Activated naive CD4-positive, alpha-beta T cell treated with anti-CD3 and anti-CD28 coated beads, Interleukin-2, amount 10 ng/mL, durations not matched to agents 7 days and 5 days (primary cell): ENCODE measurements at regions not wholly inside any gene's neighbourhood (a gene's known extent, or its start where the extent isn't known, plus 50 kb on each side); places are given as distances from the start of the nearest gene placed in this dataset.

Experiments
- CTCF ChIA-PET: fragments of 350-600 bp; sonication (Branson Sonifier 250); formaldehyde crosslinking; loops from one replicate; lab custom pipeline; 2021; ENCODE audit warnings: antibody characterized with exemption; lab: Charles Lee
- DNase-seq: peaks from one replicate; pipeline ENCODE4 v3.0.0-alpha.2; 2020
- H3K27ac Mint-ChIP-seq: one replicate; pipeline ENCODE4 v1.8.0; 2021; ENCODE audit warnings: mild to moderate bottlenecking, moderate library complexity, mixed read lengths
- H3K27me3 Mint-ChIP-seq: one replicate; pipeline ENCODE4 v1.8.0; 2021; ENCODE audit warnings: mild to moderate bottlenecking, mixed read lengths
- H3K36me3 Mint-ChIP-seq: one replicate; pipeline ENCODE4 v1.8.0; 2021; ENCODE audit warnings: mixed read lengths
- H3K4me1 Mint-ChIP-seq: one replicate; pipeline ENCODE4 v1.8.0; 2021; ENCODE audit warnings: mixed read lengths
- H3K4me3 Mint-ChIP-seq: one replicate; pipeline ENCODE4 v1.8.0; 2021; ENCODE audit warnings: mild to moderate bottlenecking, moderate library complexity, mixed read lengths
- H3K9me3 Mint-ChIP-seq: one replicate; pipeline ENCODE4 v1.8.0; 2021; ENCODE audit warnings: mixed read lengths

DNA sequence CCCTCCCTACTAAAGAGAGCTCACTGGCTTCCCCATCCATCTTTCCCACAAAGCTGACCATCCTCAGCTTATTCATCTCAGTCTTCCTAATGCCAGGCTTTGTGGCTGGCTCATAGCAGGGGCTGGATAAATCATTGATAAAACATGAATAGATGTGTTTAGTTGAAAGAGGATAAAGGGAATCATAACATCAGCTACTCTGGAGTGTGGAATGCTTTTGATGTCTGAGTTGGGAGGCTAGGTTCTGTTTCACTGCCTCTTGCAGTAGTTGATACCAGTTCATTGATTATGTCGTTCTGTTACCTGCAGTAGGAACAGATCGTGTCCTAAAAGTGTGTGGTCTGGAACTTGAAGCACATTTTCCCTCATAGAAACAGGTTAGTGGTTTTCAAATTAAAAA lies 66.3 kb upstream of the HK2 start:
- Mint-ChIP-seq H3K4me1 (peaks cover 14% of the 10 kb centered on the region), H3K36me3 (no peaks in the 10 kb centered on the region), H3K27ac (no peak overlapping the region), H3K9me3 (no peaks in the 10 kb centered on the region), H3K4me3 (no peak overlapping the region), H3K27me3 (peaks cover 8% of the 10 kb centered on the region)
- CTCF ChIA-PET: no interaction called here
- DNase-seq: no peak

DNA sequence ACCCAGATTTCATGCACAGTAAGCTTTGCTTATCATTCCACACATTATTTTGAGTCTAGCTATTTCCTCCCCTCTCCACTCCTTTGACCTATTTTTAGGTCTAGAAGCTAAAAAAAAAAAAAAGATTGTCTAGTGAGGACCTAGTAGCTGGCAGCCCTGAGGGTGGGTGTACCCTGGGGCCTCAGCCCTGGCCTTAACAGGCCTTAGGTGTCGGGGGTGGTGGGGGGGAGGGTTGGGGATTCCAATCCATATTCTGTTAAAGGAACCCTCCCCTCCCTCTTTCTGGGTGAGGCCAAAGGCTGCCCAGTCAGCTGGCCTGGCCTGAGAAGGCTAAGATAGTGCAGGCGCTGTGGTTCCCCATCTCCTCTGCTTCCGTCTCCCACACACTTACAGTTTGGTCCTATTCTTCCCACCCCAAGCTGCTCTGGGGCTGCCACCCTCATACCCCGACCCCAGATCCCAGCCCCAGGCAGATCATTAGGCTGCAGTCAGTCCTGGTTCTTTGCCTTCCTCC lies 65.5 kb upstream of the HK2 start:
- no peaks in the 10 kb centered on the region for H3K9me3 Mint-ChIP-seq
- H3K4me1 Mint-ChIP-seq: peaks cover 14% of the 10 kb centered on the region
- no peaks in the 10 kb centered on the region for H3K36me3 Mint-ChIP-seq
- H3K27ac Mint-ChIP-seq: no peak overlapping the region
- CTCF ChIA-PET: no interaction called here
- peaks cover 8% of the 10 kb centered on the region for H3K27me3 Mint-ChIP-seq
- H3K4me3 Mint-ChIP-seq: no peak overlapping the region
- no peak for DNase-seq

DNA sequence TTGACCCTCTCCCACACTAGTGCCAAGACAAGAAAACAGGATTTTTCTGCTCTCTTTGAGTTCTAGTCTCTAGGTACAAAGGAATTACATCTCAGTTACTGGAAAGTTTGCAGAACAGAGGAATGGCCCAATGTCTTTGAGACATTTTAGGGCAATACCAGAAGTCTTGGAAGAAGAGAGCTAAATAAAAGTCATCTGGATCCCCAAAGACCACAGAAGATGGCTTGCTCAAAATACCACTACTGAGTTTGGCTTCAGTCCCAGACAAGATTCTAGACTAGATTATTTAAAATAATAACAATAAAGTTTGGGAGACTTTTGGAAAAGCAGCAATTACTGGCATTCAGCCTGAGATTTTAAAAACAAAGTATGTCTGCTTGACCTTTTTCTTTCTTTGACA lies 61.9 kb upstream of the HK2 start:
- DNase-seq: no peak
- H3K36me3 Mint-ChIP-seq: no peaks in the 10 kb centered on the region
- peaks cover 1% of the 10 kb centered on the region for H3K4me1 Mint-ChIP-seq
- no peak overlapping the region for H3K27ac Mint-ChIP-seq
- no peaks in the 10 kb centered on the region for H3K9me3 Mint-ChIP-seq
- H3K27me3 Mint-ChIP-seq: peaks cover 8% of the 10 kb centered on the region
- H3K4me3 Mint-ChIP-seq: no peak overlapping the region
- CTCF ChIA-PET: no interaction called here

DNA sequence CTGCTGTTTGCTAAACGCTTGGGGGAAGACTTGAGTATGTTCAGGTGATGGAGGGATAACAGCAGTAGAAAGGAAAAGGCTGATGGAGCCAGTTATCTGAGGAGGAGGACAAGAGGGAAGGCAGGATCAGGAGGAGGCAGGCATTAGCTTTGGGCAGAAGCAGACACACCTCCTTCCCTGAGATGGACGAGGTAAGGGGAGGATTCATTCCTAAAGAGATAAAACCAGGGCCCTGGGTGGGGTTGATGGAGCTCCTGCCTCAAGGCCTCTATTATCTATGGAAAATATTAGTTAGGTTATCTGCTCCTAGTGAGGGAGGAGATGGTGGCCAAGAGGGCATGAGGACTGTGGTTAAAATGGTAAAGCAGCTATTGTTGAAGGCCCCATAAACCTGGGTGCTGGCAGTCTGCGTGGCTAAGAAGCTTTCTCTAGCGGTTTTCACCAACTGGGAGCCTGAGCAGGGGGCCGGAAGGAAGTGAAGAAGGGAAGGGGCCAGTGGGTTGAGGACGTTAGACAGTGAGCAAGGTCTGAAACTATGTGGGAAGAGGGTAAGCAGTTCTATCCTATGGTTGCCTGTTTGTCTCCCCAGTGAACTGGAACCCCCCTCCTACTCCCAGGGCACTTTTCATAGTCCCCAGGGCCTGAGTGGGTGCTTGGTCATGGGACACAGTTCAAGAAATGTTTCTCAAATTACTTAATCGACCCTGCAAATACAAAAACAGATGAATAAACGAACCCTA lies 56.6 kb upstream of the HK2 start:
- Mint-ChIP-seq H3K9me3 (no peaks in the 10 kb centered on the region), H3K36me3 (no peaks in the 10 kb centered on the region), H3K27me3 (peaks cover 8% of the 10 kb centered on the region), H3K27ac (no peak overlapping the region), H3K4me3 (no peak overlapping the region), H3K4me1 (peaks cover 12% of the 10 kb centered on the region)
- DNase-seq: peak; percentile 25
- CTCF ChIA-PET: no interaction called here

DNA sequence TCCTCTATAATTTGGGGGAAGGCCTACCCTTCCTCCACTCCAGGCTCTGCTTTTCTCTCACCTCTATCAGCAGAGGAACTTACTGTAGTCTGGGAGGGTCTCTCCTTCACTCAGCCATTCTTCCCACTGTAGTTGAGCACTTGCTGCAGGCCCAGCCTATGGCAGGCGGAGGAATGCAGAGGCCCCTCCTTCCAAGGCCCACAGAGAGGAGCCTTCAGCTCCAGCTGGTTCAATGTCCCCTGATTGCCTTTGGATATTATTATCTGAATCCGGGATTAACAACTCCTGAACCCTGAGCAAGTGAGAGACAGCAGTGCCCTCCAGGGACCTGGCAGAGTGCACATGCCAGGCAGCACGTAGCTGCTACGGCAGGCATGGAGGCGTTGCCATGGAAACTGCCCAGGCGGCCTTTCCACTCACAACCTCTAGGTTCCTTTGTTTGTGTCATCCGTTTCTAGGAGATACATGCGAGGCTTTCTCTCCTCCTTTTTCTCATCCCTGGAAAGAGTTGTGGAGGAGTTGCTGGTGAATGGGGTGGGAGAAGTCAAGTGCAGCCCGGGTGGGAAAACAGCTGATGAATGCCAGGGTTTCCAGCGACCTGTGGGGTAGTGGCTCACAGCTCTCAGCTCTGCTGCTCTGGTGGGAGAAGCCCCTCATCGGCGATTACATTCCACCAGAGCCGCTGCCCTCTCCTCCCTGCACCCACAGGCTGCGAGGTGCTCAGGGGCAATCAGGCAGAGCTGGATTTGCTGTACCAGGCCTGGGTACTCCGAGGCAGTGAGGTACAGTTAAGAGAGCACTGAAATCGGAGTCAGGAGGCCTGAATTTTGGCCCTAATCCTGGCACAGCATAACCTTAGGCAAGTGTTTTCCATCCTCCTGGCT lies 55.3 kb upstream of the HK2 start:
- Mint-ChIP-seq H3K9me3 (no peaks in the 10 kb centered on the region), H3K4me1 (peaks cover 12% of the 10 kb centered on the region), H3K27me3 (peaks cover 12% of the 10 kb centered on the region), H3K27ac (no peak overlapping the region), H3K4me3 (no peak overlapping the region), H3K36me3 (no peaks in the 10 kb centered on the region)
- CTCF ChIA-PET: no interaction called here
- no peak for DNase-seq

DNA sequence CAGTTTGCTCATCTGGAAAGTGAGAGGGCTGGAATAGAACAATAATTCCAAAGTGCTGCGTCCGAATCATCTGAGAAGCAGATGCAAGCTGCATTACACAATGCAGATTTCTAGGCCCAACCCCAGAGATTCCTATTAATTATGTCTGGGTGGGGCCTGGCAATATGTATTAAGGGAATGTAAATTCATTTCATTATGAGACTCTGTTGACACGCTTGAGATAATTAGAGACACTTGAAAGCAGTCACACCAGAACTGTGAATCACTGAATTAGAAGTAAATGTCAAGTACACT lies 54.7 kb upstream of the HK2 start:
- H3K4me3 Mint-ChIP-seq: no peak overlapping the region
- H3K4me1 Mint-ChIP-seq: peaks cover 12% of the 10 kb centered on the region
- CTCF ChIA-PET: no interaction called here
- no peak overlapping the region for H3K27ac Mint-ChIP-seq
- no peaks in the 10 kb centered on the region for H3K9me3 Mint-ChIP-seq
- H3K27me3 Mint-ChIP-seq: peaks cover 18% of the 10 kb centered on the region
- DNase-seq: no peak
- H3K36me3 Mint-ChIP-seq: no peaks in the 10 kb centered on the region

DNA sequence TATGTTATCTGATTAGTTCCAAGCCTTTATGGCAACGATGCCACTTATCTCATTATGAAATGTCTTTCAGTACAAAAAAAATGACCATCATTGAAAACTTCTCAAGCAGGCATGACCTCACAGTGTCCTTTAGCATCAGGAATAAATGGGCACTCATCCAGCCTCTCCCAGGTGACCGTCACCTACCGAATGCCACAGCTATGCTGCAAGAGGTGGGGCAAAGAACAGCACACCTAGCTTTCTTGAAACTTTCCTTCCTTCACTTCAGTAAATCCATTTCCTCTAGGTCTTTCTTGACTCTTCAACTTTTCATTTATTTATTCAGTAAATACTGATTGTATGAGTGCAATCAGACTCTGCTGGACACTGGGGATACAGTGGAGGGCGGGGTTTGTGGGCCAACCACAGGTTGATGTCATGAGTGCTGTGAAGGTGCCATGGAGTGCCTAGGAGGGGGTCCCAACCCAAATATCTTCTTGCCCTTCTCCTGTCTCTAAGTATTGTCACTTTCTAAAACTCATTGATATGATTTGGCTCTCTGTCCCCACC lies 54.3 kb upstream of the HK2 start:
- Mint-ChIP-seq H3K36me3 (no peaks in the 10 kb centered on the region), H3K4me1 (peaks cover 12% of the 10 kb centered on the region), H3K4me3 (no peak overlapping the region), H3K9me3 (no peaks in the 10 kb centered on the region), H3K27me3 (peaks cover 18% of the 10 kb centered on the region), H3K27ac (no peak overlapping the region)
- no peak for DNase-seq
- CTCF ChIA-PET: no interaction called here
